Neural cell (in vitro differentiated cells): ENCODE measurements at regions not wholly inside any gene's neighbourhood (a gene's known extent, or its start where the extent isn't known, plus 50 kb on each side); places are given as distances from the start of the nearest gene placed in this dataset.

Experiments
- H2AFZ ChIP-seq: fragments of 200-600, 300-800 bp; sonication (generic), shearing (Covaris generic); 2 replicates; pipeline ENCODE4 v1.6.0; 2014; ENCODE audit warnings: low read depth, mild to moderate bottlenecking, antibody characterized with exemption, low read length, moderate library complexity
- H3F3A ChIP-seq: fragments of 200-600 bp; shearing (Covaris generic); 2 replicates; pipeline ENCODE4 v1.6.1; 2016; ENCODE audit warnings: mild to moderate bottlenecking, moderate library complexity, mixed read lengths, antibody characterized with exemption, low read length; ENCODE audit not compliant: insufficient read depth, poor library complexity, severe bottlenecking
- H3K27ac ChIP-seq: fragments of 200-600, 300-800 bp; sonication (generic), shearing (Covaris generic); 2 replicates; pipeline ENCODE4 v1.5.1; 2014; ENCODE audit warnings: mild to moderate bottlenecking, low read length, moderate library complexity
- H3K27me3 ChIP-seq: fragments of 300-800, 200-600 bp; sonication (generic), shearing (Covaris generic); 2 replicates; pipeline ENCODE4 v1.6.0; 2014; ENCODE audit warnings: mild to moderate bottlenecking, low read depth, low read length, moderate library complexity; ENCODE audit not compliant: insufficient read depth
- H3K36me3 ChIP-seq: fragments of 300-800, 200-600 bp; sonication (generic), shearing (Covaris generic); 2 replicates; pipeline ENCODE4 v1.5.1; 2014; ENCODE audit warnings: mild to moderate bottlenecking, antibody characterized with exemption, low read length, moderate library complexity; ENCODE audit not compliant: insufficient read depth
- H3K4me2 ChIP-seq: fragments of 300-800, 200-600 bp; sonication (generic), shearing (Covaris generic); 2 replicates; pipeline ENCODE4 v1.6.0; 2014; ENCODE audit warnings: mild to moderate bottlenecking, low read length
- H3K4me3 ChIP-seq: fragments of 300-800, 200-600 bp; sonication (generic), shearing (Covaris generic); 2 replicates; pipeline ENCODE4 v1.5.1; 2014; ENCODE audit warnings: mild to moderate bottlenecking, low read length, moderate library complexity
- H3K79me2 ChIP-seq: fragments of 200-600 bp; shearing (Covaris generic); replicated peaks from 2 replicates; pipeline ENCODE4 v1.6.0; 2014; ENCODE audit warnings: mild to moderate bottlenecking, low read length, moderate library complexity; ENCODE audit not compliant: insufficient read depth
- H3K9ac ChIP-seq: fragments of 300-800, 200-600 bp; sonication (generic), shearing (Covaris generic); 2 replicates; pipeline ENCODE4 v1.6.1; 2016; ENCODE audit warnings: mild to moderate bottlenecking, low read length, mixed read lengths
- H3K9me2 ChIP-seq: fragments of 200-600 bp; shearing (Covaris generic); 2 replicates; pipeline ENCODE4 v1.6.1; 2016; ENCODE audit warnings: mild to moderate bottlenecking, low read length, mixed read lengths; ENCODE audit not compliant: insufficient read depth
- H3K9me3 ChIP-seq: fragments of 200-600, 300-800 bp; sonication (generic), shearing (Covaris generic); 2 replicates; pipeline ENCODE4 v1.6.1; 2016; ENCODE audit warnings: mild to moderate bottlenecking, mixed run types, low read length, moderate library complexity, mixed read lengths
- H4K20me1 ChIP-seq: fragments of 200-600 bp; shearing (Covaris generic); 2 replicates; pipeline ENCODE4 v1.6.1; 2016; ENCODE audit warnings: mild to moderate bottlenecking, mixed run types; ENCODE audit not compliant: insufficient read depth
- CTCF ChIP-seq: fragments of 450-650 bp; IDR thresholded peaks from 2 replicates; pipeline ENCODE4 v1.5.1; 2014; ENCODE audit warnings: antibody characterized with exemption, mild to moderate bottlenecking, moderate library complexity; ENCODE audit not compliant: poor library complexity, severe bottlenecking
- EP300 ChIP-seq: fragments of 450-650 bp; conservative IDR thresholded peaks from 2 replicates; pipeline ENCODE4 v1.6.1; 2014; ENCODE audit warnings: antibody characterized with exemption, mild to moderate bottlenecking, moderate library complexity; ENCODE audit not compliant: poor library complexity, severe bottlenecking
- EZH2 ChIP-seq: fragments of 200-600, 300-800 bp; shearing (Covaris generic), sonication (generic); IDR thresholded peaks from 2 replicates; pipeline ENCODE4 v1.6.1; 2014; ENCODE audit warnings: antibody characterized with exemption, low read length, borderline replicate concordance, mild to moderate bottlenecking; ENCODE audit not compliant: insufficient read depth, poor library complexity, severe bottlenecking
- MXI1 ChIP-seq: fragments of 450-650 bp; conservative IDR thresholded peaks from 2 replicates; pipeline ENCODE4 v1.6.1; 2014; ENCODE audit warnings: antibody characterized with exemption, mild to moderate bottlenecking; ENCODE audit not compliant: poor library complexity, severe bottlenecking
- POLR2AphosphoS5 ChIP-seq: IDR thresholded peaks from 2 replicates; pipeline ENCODE4 v1.6.1; 2012
- RAD21 ChIP-seq: fragments of 450-650 bp; conservative IDR thresholded peaks from 2 replicates; pipeline ENCODE4 v1.6.1; 2014; ENCODE audit warnings: antibody characterized with exemption, mild to moderate bottlenecking, moderate library complexity
- REST ChIP-seq: IDR thresholded peaks from 2 replicates; pipeline ENCODE4 v1.6.1; 2012; ENCODE audit warnings: borderline replicate concordance
- SMC3 ChIP-seq: fragments of 450-650 bp; conservative IDR thresholded peaks from 2 replicates; pipeline ENCODE4 v1.6.1; 2014; ENCODE audit warnings: antibody characterized with exemption, mild to moderate bottlenecking, moderate library complexity; ENCODE audit not compliant: poor library complexity
- TAF1 ChIP-seq: IDR thresholded peaks from 2 replicates; pipeline ENCODE4 v1.6.1; 2012; ENCODE audit warnings: low read depth

- Histone ChIP-seq H3K36me3 (no peaks in the 10 kb centered on the region), H3K79me2 (no peaks in the 10 kb centered on the region), H3K9ac (no peak overlapping the region), H3F3A (no peaks in the 10 kb centered on the region), H3K9me3 (no peaks in the 10 kb centered on the region), H2AFZ (no peak overlapping the region), H3K27ac (no peak overlapping the region), H3K27me3 (no peaks in the 10 kb centered on the region), H3K9me2 (no peaks in the 10 kb centered on the region), H4K20me1 (no peaks in the 10 kb centered on the region), H3K4me2 (no peak overlapping the region), H3K4me3 (no peak overlapping the region)
- TF ChIP-seq EZH2: no peak
- TF ChIP-seq RAD21: no peak
- TF ChIP-seq MXI1: no peak
- TF ChIP-seq SMC3: no peak
- no peak for TF ChIP-seq POLR2AphosphoS5
Observed at GRCh38 chr9:17862101-17862500, 283.2 kb downstream of the SH3GL2 start.

- H4K20me1 ChIP-seq: no peaks in the 10 kb centered on the region
- no peak overlapping the region for H2AFZ ChIP-seq
- no peaks in the 10 kb centered on the region for H3K9me2 ChIP-seq
- H3K27me3 ChIP-seq: no peaks in the 10 kb centered on the region
- no peak overlapping the region for H3K27ac ChIP-seq
- H3F3A ChIP-seq: no peaks in the 10 kb centered on the region
- H3K36me3 ChIP-seq: no peaks in the 10 kb centered on the region
- H3K4me2 ChIP-seq: no peak overlapping the region
- H3K79me2 ChIP-seq: no peaks in the 10 kb centered on the region
- H3K9me3 ChIP-seq: no peaks in the 10 kb centered on the region
- no peak for TF ChIP-seq SMC3
- TF ChIP-seq EZH2: no peak
- no peak for TF ChIP-seq RAD21
- H3K9ac ChIP-seq: no peak overlapping the region
- H3K4me3 ChIP-seq: no peak overlapping the region
Observed at GRCh38 chr9:17862629-17863028, 283.8 kb downstream of the SH3GL2 start.

DNA sequence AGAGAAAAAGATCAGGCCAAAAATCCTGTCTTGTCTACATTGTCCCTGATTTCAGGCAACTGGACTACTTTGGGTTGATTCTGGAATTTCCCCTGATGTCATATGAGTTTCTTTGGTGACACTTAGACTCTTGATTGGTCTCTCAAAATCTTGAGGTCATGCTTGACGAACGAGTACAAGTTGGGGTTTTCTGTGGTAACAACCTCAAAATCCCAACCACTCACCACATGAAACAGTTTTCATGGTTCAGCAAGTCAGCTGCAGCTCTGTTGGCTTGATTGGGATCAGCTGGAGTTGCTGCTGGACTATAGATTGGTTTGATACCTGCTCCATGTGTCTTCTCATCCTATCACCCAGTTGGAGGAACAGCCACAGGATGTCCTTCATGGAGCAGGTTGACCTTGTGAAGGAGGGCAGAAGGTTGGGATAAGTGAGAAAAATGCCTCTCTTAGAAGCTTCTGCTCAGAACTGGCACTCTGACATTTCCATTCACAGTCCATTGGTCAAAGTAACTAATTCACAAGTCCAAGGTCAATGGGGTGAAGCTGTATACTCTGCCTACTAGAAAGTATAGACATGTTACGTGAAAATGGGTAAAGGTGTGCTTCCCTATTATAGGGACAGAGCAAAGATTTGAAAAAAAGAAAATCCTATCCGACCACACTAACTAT lies 284.5 kb downstream of the SH3GL2 start:
- Histone ChIP-seq H3K27me3 (no peaks in the 10 kb centered on the region), H3K36me3 (no peaks in the 10 kb centered on the region), H3K9me3 (no peaks in the 10 kb centered on the region), H3K9ac (no peak overlapping the region), H3F3A (no peaks in the 10 kb centered on the region), H3K79me2 (no peaks in the 10 kb centered on the region), H3K4me2 (no peak overlapping the region), H3K9me2 (no peaks in the 10 kb centered on the region), H2AFZ (no peak overlapping the region), H3K4me3 (no peak overlapping the region), H4K20me1 (no peaks in the 10 kb centered on the region), H3K27ac (no peak overlapping the region)
- no peak for TF ChIP-seq EP300
- no peak for TF ChIP-seq EZH2
- TF ChIP-seq MXI1: no peak
- TF ChIP-seq SMC3: no peak
- no peak for TF ChIP-seq CTCF
- no peak for TF ChIP-seq REST
- no peak for TF ChIP-seq RAD21
- no peak for TF ChIP-seq TAF1
- TF ChIP-seq POLR2AphosphoS5: no peak
